HEK293 (cell line): ENCODE measurements at regions not wholly inside any gene's neighbourhood (a gene's known extent, or its start where the extent isn't known, plus 50 kb on each side); places are given as distances from the start of the nearest gene placed in this dataset.

Experiments
- CTCF ChIA-PET: fragments of 350-600 bp; formaldehyde crosslinking; extraction: SDS; loops from one replicate; lab custom pipeline; 2021; ENCODE audit warnings: antibody characterized with exemption; lab: Yijun Ruan, JAX
- POLR2A ChIA-PET: fragments of 300-600 bp; formaldehyde crosslinking; extraction: SDS; loops from one replicate; lab custom pipeline; 2020; ENCODE audit warnings: antibody characterized with exemption, inconsistent platforms; lab: Yijun Ruan, JAX
- H3K27ac ChIP-seq: fragments of 200-500 bp; sonication (Bioruptor generic); 2 replicates; pipeline ENCODE4 v1.5.1; 2014; ENCODE audit warnings: low read depth, low read length, control low read depth, inconsistent platforms; ENCODE audit errors: extremely low read depth
- H3K36me3 ChIP-seq, 2 experiments: fragments of 200-500 bp in 1 of 2; sonication (Bioruptor generic) in 1 of 2; 1 replicate in 1 of 2; 2 replicates in 1 of 2; pipeline ENCODE4 v1.5.1; 2014 to 2017; ENCODE audit warnings: inconsistent platforms in 2 of 2, low read length in 2 of 2; ENCODE audit not compliant: control insufficient read depth in 2 of 2, insufficient read depth in 1 of 2
- H3K4me1 ChIP-seq: fragments of 200-500 bp; sonication (Bioruptor generic); 2 replicates; pipeline ENCODE4 v1.5.1; 2014; ENCODE audit warnings: mild to moderate bottlenecking, low read length, inconsistent platforms; ENCODE audit not compliant: control insufficient read depth, insufficient read depth
- H3K4me3 ChIP-seq: 2 replicates; pipeline ENCODE4 v1.5.1; 2011; ENCODE audit warnings: low read depth, mild to moderate bottlenecking, control low read depth, low read length, moderate library complexity
- H3K9me3 ChIP-seq: fragments of 200-500 bp; sonication (Bioruptor generic); 2 replicates; pipeline ENCODE4 v1.5.1; 2014; ENCODE audit warnings: low read depth, low read length, inconsistent platforms; ENCODE audit not compliant: control insufficient read depth, insufficient read depth
- BCL11A ChIP-seq: fragments of 450-650 bp; formaldehyde crosslinking; IDR thresholded peaks from 2 replicates; pipeline ENCODE4 v1.5.1; 2016; ENCODE audit warnings: low read depth, missing biosample characterization, missing genetic modification characterization
- EGR2 ChIP-seq: fragments of 450-650 bp; formaldehyde crosslinking; IDR thresholded peaks from 2 replicates; pipeline ENCODE4 v1.5.1; 2016; ENCODE audit warnings: low read depth, missing biosample characterization, missing genetic modification characterization
- HOXA7 ChIP-seq: sonication (generic); formaldehyde crosslinking; IDR thresholded peaks from 2 replicates; pipeline ENCODE4 v1.8.1; 2022; ENCODE audit warnings: missing genetic modification reagents, borderline replicate concordance
- HOXD13 ChIP-seq: sonication (generic); formaldehyde crosslinking; IDR thresholded peaks from 2 replicates; pipeline ENCODE4 v1.8.0; 2022; ENCODE audit warnings: missing genetic modification reagents, borderline replicate concordance
- KLF9 ChIP-seq: fragments of 450-650 bp; formaldehyde crosslinking; IDR thresholded peaks from 2 replicates; pipeline ENCODE4 v1.5.1; 2016; ENCODE audit warnings: missing biosample characterization, missing genetic modification characterization, low read depth
- SCRT1 ChIP-seq: fragments of 450-650 bp; formaldehyde crosslinking; IDR thresholded peaks from 2 replicates; pipeline ENCODE4 v1.5.1; 2016; ENCODE audit warnings: missing biosample characterization, missing genetic modification characterization, borderline replicate concordance
- ZNF148 ChIP-seq: fragments of 450-650 bp; formaldehyde crosslinking; IDR thresholded peaks from 2 replicates; pipeline ENCODE4 v1.5.0; 2017; ENCODE audit warnings: missing biosample characterization, missing genetic modification characterization, borderline replicate concordance
- ZNF169 ChIP-seq: fragments of 450-650 bp; formaldehyde crosslinking; IDR thresholded peaks from 2 replicates; pipeline ENCODE4 v1.5.1; 2016; ENCODE audit warnings: missing biosample characterization, missing genetic modification characterization
- ZNF221 ChIP-seq: fragments of 450-650 bp; formaldehyde crosslinking; IDR thresholded peaks from 2 replicates; pipeline ENCODE4 v1.5.1; 2017; ENCODE audit warnings: missing biosample characterization, missing genetic modification characterization, borderline replicate concordance
- ZNF280C ChIP-seq: fragments of 450-650 bp; formaldehyde crosslinking; IDR thresholded peaks from 2 replicates; pipeline ENCODE4 v1.5.1; 2016; ENCODE audit warnings: missing biosample characterization, missing genetic modification characterization
- ZNF292 ChIP-seq: fragments of 450-650 bp; formaldehyde crosslinking; IDR thresholded peaks from 2 replicates; pipeline ENCODE4 v1.5.1; 2016; ENCODE audit warnings: low read depth, missing biosample characterization, missing genetic modification characterization, borderline replicate concordance
- ZNF433 ChIP-seq: fragments of 450-650 bp; formaldehyde crosslinking; IDR thresholded peaks from 2 replicates; pipeline ENCODE4 v1.5.1; 2016; ENCODE audit warnings: missing biosample characterization, missing genetic modification characterization, low read depth
- ZNF473 ChIP-seq: fragments of 450-650 bp; formaldehyde crosslinking; IDR thresholded peaks from 2 replicates; pipeline ENCODE4 v1.5.1; 2017; ENCODE audit warnings: missing biosample characterization, missing genetic modification characterization
- ZNF488 ChIP-seq: fragments of 450-650 bp; formaldehyde crosslinking; IDR thresholded peaks from 2 replicates; pipeline ENCODE4 v1.5.1; 2016; ENCODE audit warnings: missing biosample characterization, missing genetic modification characterization
- ZNF600 ChIP-seq: fragments of 450-650 bp; formaldehyde crosslinking; IDR thresholded peaks from 2 replicates; pipeline ENCODE4 v1.5.1; 2016; ENCODE audit warnings: missing biosample characterization, missing genetic modification characterization
- ZNF623 ChIP-seq: fragments of 450-650 bp; formaldehyde crosslinking; IDR thresholded peaks from 2 replicates; pipeline ENCODE4 v1.5.1; 2016; ENCODE audit warnings: missing biosample characterization, missing genetic modification characterization
- ZNF626 ChIP-seq: fragments of 450-650 bp; sonication (Bioruptor Pico); formaldehyde crosslinking; IDR thresholded peaks from 2 replicates; pipeline ENCODE4 v1.5.1; 2018; ENCODE audit warnings: missing biosample characterization, missing genetic modification characterization, inconsistent platforms
- ZNF639 ChIP-seq: fragments of 450-650 bp; formaldehyde crosslinking; IDR thresholded peaks from 2 replicates; pipeline ENCODE4 v1.5.1; 2016; ENCODE audit warnings: missing biosample characterization, missing genetic modification characterization
- ZNF843 ChIP-seq: fragments of 450-650 bp; formaldehyde crosslinking; IDR thresholded peaks from 2 replicates; pipeline ENCODE4 v1.5.1; 2016; ENCODE audit warnings: missing biosample characterization, missing genetic modification characterization
- ZSCAN16 ChIP-seq: fragments of 450-650 bp; formaldehyde crosslinking; IDR thresholded peaks from 2 replicates; pipeline ENCODE4 v1.5.1; 2016; ENCODE audit warnings: missing biosample characterization, missing genetic modification characterization

- TF ChIP-seq EGR2: 0 out of 2 replicates have a peak, but pooled peaks have one; percentile 14
- no peak for TF ChIP-seq ZNF292 (tag by site-specific recombination)
- H3K4me1 ChIP-seq: no peaks in the 10 kb centered on the region
- CTCF ChIA-PET: no interaction called here
- POLR2A ChIA-PET: no interaction called here
- no peaks in the 10 kb centered on the region for H3K36me3 ChIP-seq
- H3K9me3 ChIP-seq: no peaks in the 10 kb centered on the region
- no peak overlapping the region for H3K27ac ChIP-seq
- H3K4me3 ChIP-seq: no peak overlapping the region
These were observed 124.9 kb downstream of the IRX2 start for GRCh38 chr5:2626572-2626971.

- no peak for TF ChIP-seq BCL11A (tag by site-specific recombination)
- TF ChIP-seq ZNF623 (tag by site-specific recombination): no peak
- TF ChIP-seq HOXD13: no peak
- no peak for TF ChIP-seq ZNF280C (tag by site-specific recombination)
- no peak for TF ChIP-seq SCRT1
- no peak for TF ChIP-seq ZNF626 (tag by site-specific recombination)
- TF ChIP-seq ZNF473 (tag by site-specific recombination): no peak
- no peak for TF ChIP-seq ZNF843 (tag by site-specific recombination)
- no peak for TF ChIP-seq ZNF600 (tag by site-specific recombination)
- TF ChIP-seq ZNF221 (tag by site-specific recombination): no peak
- no peaks in the 10 kb centered on the region for H3K9me3 ChIP-seq
- no peaks in the 10 kb centered on the region for H3K36me3 ChIP-seq
- no peak overlapping the region for H3K27ac ChIP-seq
- no peaks in the 10 kb centered on the region for H3K4me1 ChIP-seq
- ChIA-PET POLR2A (no interaction called here), CTCF (no interaction called here)
- no peak overlapping the region for H3K4me3 ChIP-seq
These were observed 128.6 kb downstream of the IRX2 start for GRCh38 chr5:2622866-2623265.

- Histone ChIP-seq H3K27ac (no peak overlapping the region), H3K9me3 (no peaks in the 10 kb centered on the region), H3K4me3 (no peak overlapping the region), H3K4me1 (no peaks in the 10 kb centered on the region), H3K36me3 (no peaks in the 10 kb centered on the region)
- ChIA-PET POLR2A (no interaction called here), CTCF (no interaction called here)
- TF ChIP-seq ZNF169 (tag by site-specific recombination): no peak
These were observed 129.8 kb downstream of the IRX2 start for GRCh38 chr5:2621631-2622030.

- Histone ChIP-seq H3K27ac (no peak overlapping the region), H3K9me3 (no peaks in the 10 kb centered on the region), H3K36me3 (no peaks in the 10 kb centered on the region), H3K4me3 (no peak overlapping the region), H3K4me1 (no peaks in the 10 kb centered on the region)
- ChIA-PET POLR2A (no interaction called here), CTCF (no interaction called here)
- TF ChIP-seq ZSCAN16: no peak
- no peak for TF ChIP-seq ZNF488 (tag by site-specific recombination)
- TF ChIP-seq HOXD13: no peak
- no peak for TF ChIP-seq ZNF639 (tag by site-specific recombination)
- no peak for TF ChIP-seq KLF9 (tag by site-specific recombination)
- TF ChIP-seq ZNF148: no peak
- no peak for TF ChIP-seq HOXA7
- no peak for TF ChIP-seq ZNF433 (tag by site-specific recombination)
These were observed 132.3 kb downstream of the IRX2 start for GRCh38 chr5:2619216-2619615.
